Neural progenitor cell (in vitro differentiated cells): ENCODE measurements at regions not wholly inside any gene's neighbourhood (a gene's known extent, or its start where the extent isn't known, plus 50 kb on each side); places are given as distances from the start of the nearest gene placed in this dataset.

Experiments used
- DNase-seq: peaks from one replicate; pipeline ENCODE4 v3.0.0-alpha.2; 2016; ENCODE audit warnings: low spot score
- H2AFZ ChIP-seq: fragments of 200-600 bp; sonication (generic); replicated peaks from 2 replicates; pipeline ENCODE4 v1.6.1; 2016; ENCODE audit warnings: antibody characterized with exemption
- H3F3A ChIP-seq: fragments of 200-600 bp; sonication (generic); 2 replicates; pipeline ENCODE4 v1.6.1; 2016; ENCODE audit warnings: antibody characterized with exemption, low read depth
- H3K27ac ChIP-seq: fragments of 200-600 bp; sonication (generic); 2 replicates; pipeline ENCODE4 v1.5.1; 2016; ENCODE audit warnings: mild to moderate bottlenecking
- H3K27me3 ChIP-seq: fragments of 200-600 bp; sonication (generic); 2 replicates; pipeline ENCODE4 v1.6.1; 2016; ENCODE audit warnings: mild to moderate bottlenecking, moderate library complexity
- H3K36me3 ChIP-seq: fragments of 200-600 bp; sonication (generic); 2 replicates; pipeline ENCODE4 v1.5.1; 2016
- H3K4me1 ChIP-seq: fragments of 200-600 bp; sonication (generic); 2 replicates; pipeline ENCODE4 v1.6.1; 2016; ENCODE audit warnings: mixed run types
- H3K4me2 ChIP-seq: fragments of 200-600 bp; sonication (generic); 2 replicates; pipeline ENCODE4 v1.6.1; 2016
- H3K4me3 ChIP-seq: fragments of 200-600 bp; sonication (generic); 2 replicates; pipeline ENCODE4 v1.5.1; 2016
- H3K79me2 ChIP-seq: fragments of 200-600 bp; sonication (generic); 2 replicates; pipeline ENCODE4 v1.6.1; 2016; ENCODE audit warnings: low read depth
- H3K9ac ChIP-seq: fragments of 200-600 bp; sonication (generic); 2 replicates; pipeline ENCODE4 v1.6.1; 2016
- H3K9me3 ChIP-seq: fragments of 200-600 bp; sonication (generic); 2 replicates; pipeline ENCODE4 v1.5.1; 2016; ENCODE audit warnings: low read depth
- H4K20me1 ChIP-seq: fragments of 200-600 bp; sonication (generic); 2 replicates; pipeline ENCODE4 v1.6.1; 2016; ENCODE audit warnings: low read depth
- H3K27ac Mint-ChIP-seq: 3 replicates; pipeline ENCODE4 v1.8.0; 2021; ENCODE audit warnings: mixed read lengths
- H3K27me3 Mint-ChIP-seq: 2 replicates; pipeline ENCODE4 v1.8.0; 2022; ENCODE audit warnings: low read depth, mild to moderate bottlenecking, inconsistent platforms, moderate library complexity, mixed read lengths; ENCODE audit not compliant: insufficient read depth
- H3K36me3 Mint-ChIP-seq: 3 replicates; pipeline ENCODE4 v1.8.0; 2021; ENCODE audit warnings: mixed read lengths
- H3K4me1 Mint-ChIP-seq: 3 replicates; pipeline ENCODE4 v1.8.0; 2021; ENCODE audit warnings: mixed read lengths
- H3K4me3 Mint-ChIP-seq: 3 replicates; pipeline ENCODE4 v1.8.0; 2021; ENCODE audit warnings: mild to moderate bottlenecking, moderate library complexity, mixed read lengths
- H3K9me3 Mint-ChIP-seq: 3 replicates; pipeline ENCODE4 v1.8.0; 2020; ENCODE audit warnings: mixed read lengths
- EZH2 ChIP-seq: fragments of 200-600 bp; sonication (generic); IDR thresholded peaks from 2 replicates; pipeline ENCODE4 v1.6.1; 2017; ENCODE audit warnings: antibody characterized with exemption, mild to moderate bottlenecking, moderate library complexity
- EZH2phosphoT487 ChIP-seq: fragments of 200-600 bp; sonication (generic); IDR thresholded peaks from 2 replicates; pipeline ENCODE4 v1.6.1; 2017; ENCODE audit warnings: antibody characterized with exemption
- TF ChIP-seq, protein P1 (sequence below): fragments of 200-600 bp; sonication (generic); IDR thresholded peaks from 2 replicates; pipeline ENCODE4 v1.5.1; 2017; ENCODE audit warnings: antibody characterized with exemption, mild to moderate bottlenecking

DNA sequence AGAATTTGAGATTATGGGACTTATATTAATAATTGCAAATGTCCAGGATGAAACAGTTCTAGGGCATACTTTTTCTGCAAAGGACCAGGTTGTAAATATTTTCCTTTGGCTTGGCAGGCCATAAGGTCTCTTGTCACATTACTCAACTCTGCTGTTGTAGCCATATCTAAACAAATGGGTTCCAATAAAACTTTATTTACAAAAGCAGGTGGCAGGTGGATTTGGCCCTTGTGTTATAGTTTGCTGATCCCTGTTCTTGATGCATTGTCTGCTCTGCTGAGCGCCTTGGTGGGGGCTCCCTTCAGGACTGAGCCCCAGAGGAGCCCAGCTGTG lies 258.5 kb downstream of the FOXD2 start:
- Mint-ChIP-seq H3K36me3 (no peaks in the 10 kb centered on the region), H3K4me1 (peaks cover 23% of the 10 kb centered on the region), H3K9me3 (no peaks in the 10 kb centered on the region), H3K27me3 (peaks cover 10% of the 10 kb centered on the region), H3K27ac (peak overlapping the region; percentile 29), H3K4me3 (no peak overlapping the region)
- no peaks in the 10 kb centered on the region for H4K20me1 ChIP-seq
- TF ChIP-seq EZH2 (no peak), EZH2phosphoT487 (no peak)
- TF ChIP-seq, protein P1, sequence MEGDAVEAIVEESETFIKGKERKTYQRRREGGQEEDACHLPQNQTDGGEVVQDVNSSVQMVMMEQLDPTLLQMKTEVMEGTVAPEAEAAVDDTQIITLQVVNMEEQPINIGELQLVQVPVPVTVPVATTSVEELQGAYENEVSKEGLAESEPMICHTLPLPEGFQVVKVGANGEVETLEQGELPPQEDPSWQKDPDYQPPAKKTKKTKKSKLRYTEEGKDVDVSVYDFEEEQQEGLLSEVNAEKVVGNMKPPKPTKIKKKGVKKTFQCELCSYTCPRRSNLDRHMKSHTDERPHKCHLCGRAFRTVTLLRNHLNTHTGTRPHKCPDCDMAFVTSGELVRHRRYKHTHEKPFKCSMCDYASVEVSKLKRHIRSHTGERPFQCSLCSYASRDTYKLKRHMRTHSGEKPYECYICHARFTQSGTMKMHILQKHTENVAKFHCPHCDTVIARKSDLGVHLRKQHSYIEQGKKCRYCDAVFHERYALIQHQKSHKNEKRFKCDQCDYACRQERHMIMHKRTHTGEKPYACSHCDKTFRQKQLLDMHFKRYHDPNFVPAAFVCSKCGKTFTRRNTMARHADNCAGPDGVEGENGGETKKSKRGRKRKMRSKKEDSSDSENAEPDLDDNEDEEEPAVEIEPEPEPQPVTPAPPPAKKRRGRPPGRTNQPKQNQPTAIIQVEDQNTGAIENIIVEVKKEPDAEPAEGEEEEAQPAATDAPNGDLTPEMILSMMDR: no peak
- H3K4me1 ChIP-seq: peaks cover 40% of the 10 kb centered on the region
- peaks cover 28% of the 10 kb centered on the region for H3F3A ChIP-seq
- no peaks in the 10 kb centered on the region for H3K36me3 ChIP-seq
- peak overlapping the region; percentile 35 for H3K27ac ChIP-seq
- no peak for DNase-seq
- peak overlapping the region; percentile 37 for H3K4me2 ChIP-seq
- no peaks in the 10 kb centered on the region for H3K79me2 ChIP-seq
- no peaks in the 10 kb centered on the region for H3K9me3 ChIP-seq
- no peak overlapping the region for H2AFZ ChIP-seq
- no peak overlapping the region for H3K9ac ChIP-seq
- no peak overlapping the region for H3K4me3 ChIP-seq
- H3K27me3 ChIP-seq: no peaks in the 10 kb centered on the region

DNA sequence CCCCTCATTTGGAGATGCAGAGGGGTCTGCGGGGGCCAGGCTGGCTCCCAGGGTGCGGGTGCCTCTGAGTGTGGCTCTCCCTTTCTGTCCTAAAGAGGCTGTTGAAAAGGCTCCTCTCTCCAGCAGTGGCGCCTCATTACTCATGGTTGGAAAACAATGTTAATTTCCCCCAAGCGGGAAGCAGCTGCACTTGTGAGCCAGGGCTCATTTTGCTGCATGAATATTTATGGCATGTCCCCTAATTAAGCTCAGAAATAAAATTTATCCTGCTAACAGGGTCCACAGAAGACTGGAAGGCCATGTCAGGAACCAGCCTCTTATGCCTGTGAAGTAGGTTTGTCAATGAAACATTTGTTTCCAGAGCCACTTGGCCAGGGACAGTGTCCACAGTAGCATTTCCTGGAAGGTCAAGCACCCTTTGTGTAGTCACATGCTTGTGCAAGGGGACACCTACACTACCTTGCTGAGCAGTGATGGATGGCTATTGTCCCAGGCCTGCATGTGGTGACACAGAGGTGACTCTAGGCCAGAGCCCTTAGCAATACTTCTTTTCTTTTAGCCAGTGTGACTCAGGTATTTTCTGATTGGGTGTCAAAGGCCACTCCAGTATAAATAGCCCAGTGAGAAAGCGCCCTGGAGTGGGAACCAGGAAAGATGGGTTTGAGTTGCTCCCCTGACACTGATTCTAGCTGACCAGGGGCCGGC lies 259.0 kb downstream of the FOXD2 start:
- H3K36me3 Mint-ChIP-seq: no peaks in the 10 kb centered on the region
- H3K9me3 Mint-ChIP-seq: no peaks in the 10 kb centered on the region
- H3K27me3 ChIP-seq: no peaks in the 10 kb centered on the region
- no peaks in the 10 kb centered on the region for H3K9me3 ChIP-seq
- no peaks in the 10 kb centered on the region for H3K79me2 ChIP-seq
- no peak for TF ChIP-seq EZH2
- no peak for TF ChIP-seq EZH2phosphoT487
- no peak overlapping the region for H2AFZ ChIP-seq
- peaks cover 8% of the 10 kb centered on the region for H3K27me3 Mint-ChIP-seq
- peak overlapping the region; percentile 29 for H3K27ac Mint-ChIP-seq
- H3K4me3 Mint-ChIP-seq: no peak overlapping the region
- H3K4me1 ChIP-seq: peaks cover 40% of the 10 kb centered on the region
- peaks cover 23% of the 10 kb centered on the region for H3K4me1 Mint-ChIP-seq
- H3K36me3 ChIP-seq: no peaks in the 10 kb centered on the region
- no peaks in the 10 kb centered on the region for H4K20me1 ChIP-seq
- peak overlapping the region; percentile 35 for H3K27ac ChIP-seq
- no peak overlapping the region for H3K4me3 ChIP-seq
- peaks cover 28% of the 10 kb centered on the region for H3F3A ChIP-seq
- no peak overlapping the region for H3K9ac ChIP-seq
- DNase-seq: no peak
- H3K4me2 ChIP-seq: peak overlapping the region; percentile 37

DNA sequence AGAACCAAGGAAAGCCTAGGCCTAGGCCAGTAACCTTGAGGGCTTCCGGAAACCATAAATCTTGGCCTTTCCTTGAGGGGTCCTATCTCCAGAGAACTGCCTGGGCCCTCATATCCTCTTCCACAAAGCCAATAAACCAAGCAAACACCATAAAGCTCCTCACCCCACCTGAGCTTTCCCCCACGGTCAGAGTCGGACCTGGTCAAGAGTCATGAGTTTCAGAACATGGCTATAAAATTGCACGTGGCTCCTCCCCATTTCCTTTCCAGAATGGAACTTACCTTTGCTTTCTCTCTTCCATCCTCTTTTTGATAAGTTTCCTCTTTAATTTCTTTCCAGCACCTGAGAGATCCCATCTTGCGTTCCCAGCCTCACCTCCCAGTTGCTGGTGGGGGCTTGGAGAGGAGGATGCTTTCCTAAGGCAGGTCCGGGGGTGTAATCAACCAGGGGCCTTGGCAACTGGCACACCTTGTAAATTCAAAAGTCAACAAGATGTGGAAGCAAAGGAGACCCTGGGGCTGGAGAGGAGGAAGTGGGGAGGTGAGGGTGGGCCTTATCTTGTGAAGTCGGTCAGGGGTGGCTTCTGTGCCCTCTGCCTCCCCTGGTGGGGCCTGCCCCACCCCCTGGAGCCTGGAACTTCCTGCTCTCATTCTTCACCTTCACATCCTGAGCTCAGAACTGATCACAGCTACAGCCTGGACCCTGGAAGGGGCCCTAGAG lies 259.9 kb downstream of the FOXD2 start:
- no peak overlapping the region for H3K4me3 ChIP-seq
- TF ChIP-seq EZH2 (no peak), EZH2phosphoT487 (no peak)
- TF ChIP-seq, protein P1: no peak
- no peaks in the 10 kb centered on the region for H4K20me1 ChIP-seq
- H3K36me3 ChIP-seq: no peaks in the 10 kb centered on the region
- H3K27ac ChIP-seq: peak overlapping the region; percentile 35
- Mint-ChIP-seq H3K27ac (no peak overlapping the region), H3K4me3 (no peak overlapping the region), H3K27me3 (peaks cover 11% of the 10 kb centered on the region), H3K9me3 (no peaks in the 10 kb centered on the region), H3K4me1 (peaks cover 23% of the 10 kb centered on the region), H3K36me3 (no peaks in the 10 kb centered on the region)
- no peak overlapping the region for H2AFZ ChIP-seq
- H3K4me2 ChIP-seq: no peak overlapping the region
- H3F3A ChIP-seq: peaks cover 24% of the 10 kb centered on the region
- no peak for DNase-seq
- no peaks in the 10 kb centered on the region for H3K9me3 ChIP-seq
- peaks cover 35% of the 10 kb centered on the region for H3K4me1 ChIP-seq
- no peak overlapping the region for H3K9ac ChIP-seq
- H3K27me3 ChIP-seq: no peaks in the 10 kb centered on the region
- no peaks in the 10 kb centered on the region for H3K79me2 ChIP-seq
